Muscle layer of duodenum (tissue), 2 donors: ENCODE measurements at regions not wholly inside any gene's neighbourhood (a gene's known extent, or its start where the extent isn't known, plus 50 kb on each side); places are given as distances from the start of the nearest gene placed in this dataset.

Experiments used
- H3K27ac ChIP-seq: one replicate; pipeline ENCODE4 v1.7.0; 2013; ENCODE audit warnings: mild to moderate bottlenecking, low read length
- H3K27me3 ChIP-seq: one replicate; pipeline ENCODE4 v1.7.0; 2013; ENCODE audit warnings: low read depth, mild to moderate bottlenecking, control low read depth, low read length
- H3K36me3 ChIP-seq, 2 donors: one replicate each; pipeline ENCODE4 v1.7.0; 2013; ENCODE audit warnings: low read length in 2 of 2, control low read depth in 1 of 2, mild to moderate bottlenecking in 1 of 2; ENCODE audit not compliant: insufficient read depth in 2 of 2, control insufficient read depth in 1 of 2
- H3K4me1 ChIP-seq, 2 donors: one replicate each; pipeline ENCODE4 v1.7.0; 2013; ENCODE audit warnings: low read length in 2 of 2, mild to moderate bottlenecking in 2 of 2, control low read depth in 1 of 2, moderate library complexity in 1 of 2; ENCODE audit not compliant: insufficient read depth in 2 of 2, control insufficient read depth in 1 of 2
- H3K4me3 ChIP-seq, 2 donors: one replicate each; pipeline ENCODE4 v1.7.0; 2013; ENCODE audit warnings: low read length in 2 of 2, low read depth in 1 of 2, mild to moderate bottlenecking in 1 of 2
- H3K9me3 ChIP-seq, 2 donors: one replicate each; pipeline ENCODE4 v1.7.0; 2013; ENCODE audit warnings: low read length in 2 of 2, control low read depth in 1 of 2, mild to moderate bottlenecking in 1 of 2; ENCODE audit not compliant: control insufficient read depth in 1 of 2
- donor health status: healthy.

DNA sequence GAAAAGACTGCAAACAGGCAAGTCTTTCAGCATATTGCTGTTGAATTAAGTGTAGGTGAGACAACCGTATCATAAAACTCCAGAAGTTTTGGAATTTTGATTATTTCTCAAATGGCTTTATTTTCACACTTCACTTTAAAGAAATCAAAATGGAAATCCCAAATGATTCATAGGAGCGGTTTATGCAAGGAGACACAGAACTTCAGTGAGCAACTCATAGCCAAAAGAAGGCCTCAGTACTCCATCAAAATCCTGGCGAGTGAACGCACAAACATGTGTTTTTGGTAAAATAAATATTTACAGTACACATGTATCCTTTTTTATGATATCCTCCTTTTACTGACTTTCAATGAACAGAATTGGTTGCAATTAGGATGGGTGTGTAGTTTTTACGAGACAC is 140.4 kb upstream of the APCDD1 start:
- H3K27me3 ChIP-seq, result no peaks in the 10 kb centered on the region
- H3K4me3 ChIP-seq, result no peak overlapping the region
- H3K36me3 ChIP-seq, result no peaks in the 10 kb centered on the region
- no peaks in the 10 kb centered on the region for H3K4me1 ChIP-seq
- no peak overlapping the region for H3K27ac ChIP-seq
- no peaks in the 10 kb centered on the region for H3K9me3 ChIP-seq

DNA sequence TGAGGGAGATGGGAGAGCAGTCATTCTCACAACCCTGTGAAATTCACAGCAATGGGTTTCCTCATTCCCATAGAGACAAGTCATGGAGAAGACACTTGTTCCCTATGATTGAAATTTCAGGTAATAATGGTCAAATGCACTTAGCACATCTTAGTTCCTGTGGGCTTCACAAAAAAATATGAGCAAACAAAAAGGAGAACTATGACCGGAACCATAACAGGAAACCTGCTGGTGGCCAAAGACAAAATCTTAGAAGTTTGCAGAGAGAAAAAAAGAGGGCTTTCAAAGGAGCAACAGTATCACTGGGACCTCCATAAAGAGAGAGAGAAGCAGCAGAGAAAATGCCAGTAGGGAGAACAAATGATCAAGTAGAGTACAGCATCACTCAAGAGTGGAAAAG is 138.9 kb upstream of the APCDD1 start:
- no peaks in the 10 kb centered on the region for H3K36me3 ChIP-seq
- H3K27me3 ChIP-seq, result no peaks in the 10 kb centered on the region
- no peak overlapping the region for H3K27ac ChIP-seq
- H3K4me1 ChIP-seq, result no peaks in the 10 kb centered on the region
- no peaks in the 10 kb centered on the region for H3K9me3 ChIP-seq
- no peak overlapping the region for H3K4me3 ChIP-seq

DNA sequence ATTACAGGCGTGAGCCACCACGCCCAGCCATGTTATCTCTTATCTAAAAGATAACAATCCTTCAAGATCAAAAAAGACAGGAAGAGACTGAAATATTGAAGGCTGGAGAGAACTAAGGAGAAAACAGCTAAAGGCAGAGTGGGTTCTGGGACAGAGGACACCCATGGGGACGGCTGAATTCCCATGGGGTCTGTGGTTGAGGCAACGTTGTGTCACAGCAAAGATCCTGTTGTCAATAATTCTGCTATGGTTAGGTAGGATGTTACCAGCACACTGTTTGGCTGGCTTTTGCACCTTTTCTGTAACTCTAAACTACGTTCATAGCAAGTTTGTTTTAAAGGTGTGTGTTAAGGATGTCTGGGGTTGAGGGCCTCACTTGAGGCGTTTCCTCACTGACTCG is 137.7 kb upstream of the APCDD1 start:
- no peaks in the 10 kb centered on the region for H3K27me3 ChIP-seq
- no peaks in the 10 kb centered on the region for H3K9me3 ChIP-seq
- H3K4me3 ChIP-seq, result no peak overlapping the region
- no peaks in the 10 kb centered on the region for H3K4me1 ChIP-seq
- H3K36me3 ChIP-seq, result no peaks in the 10 kb centered on the region
- no peak overlapping the region for H3K27ac ChIP-seq

DNA sequence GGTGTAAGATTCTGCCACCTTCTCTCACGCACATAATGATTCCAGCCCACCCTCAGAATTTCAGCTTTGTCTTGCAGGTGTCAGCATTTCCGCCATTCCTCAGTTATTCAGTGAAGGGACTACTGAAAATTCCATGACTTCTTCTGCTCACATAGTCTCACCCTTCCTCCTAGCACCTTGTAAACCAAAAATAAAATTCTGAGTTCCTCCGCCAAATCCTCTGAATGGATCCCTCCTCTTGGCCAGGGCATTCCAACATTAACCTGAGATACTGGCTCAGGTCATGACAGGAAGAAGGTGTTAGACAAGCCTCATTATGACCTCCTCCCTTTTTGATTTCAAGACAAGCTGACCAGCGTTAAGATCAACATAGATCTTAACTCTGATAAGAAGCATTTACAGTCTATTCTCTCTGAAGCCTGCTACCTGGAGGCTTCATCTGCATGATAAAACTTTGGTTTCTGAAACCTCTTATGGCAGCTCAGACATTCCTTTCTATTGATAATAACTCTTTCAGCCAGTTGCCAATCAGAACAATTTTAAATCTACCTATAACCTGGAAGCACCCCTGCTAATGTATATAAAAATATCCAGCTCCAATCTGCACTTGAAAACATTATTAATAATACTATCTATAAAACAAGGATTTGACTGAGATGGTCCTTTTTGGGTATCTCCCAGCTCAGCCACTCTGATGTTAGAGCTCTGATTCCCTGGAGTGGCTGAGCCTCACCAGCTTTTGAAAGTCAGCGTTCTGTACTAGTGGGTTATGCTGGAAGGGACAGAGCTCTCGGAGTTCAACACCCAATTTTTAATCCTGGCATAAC is 136.4 kb upstream of the APCDD1 start:
- Histone ChIP-seq H3K36me3 (no peaks in the 10 kb centered on the region), H3K4me1 (no peaks in the 10 kb centered on the region), H3K9me3 (no peaks in the 10 kb centered on the region), H3K4me3 (no peak overlapping the region), H3K27ac (no peak overlapping the region), H3K27me3 (no peaks in the 10 kb centered on the region)

DNA sequence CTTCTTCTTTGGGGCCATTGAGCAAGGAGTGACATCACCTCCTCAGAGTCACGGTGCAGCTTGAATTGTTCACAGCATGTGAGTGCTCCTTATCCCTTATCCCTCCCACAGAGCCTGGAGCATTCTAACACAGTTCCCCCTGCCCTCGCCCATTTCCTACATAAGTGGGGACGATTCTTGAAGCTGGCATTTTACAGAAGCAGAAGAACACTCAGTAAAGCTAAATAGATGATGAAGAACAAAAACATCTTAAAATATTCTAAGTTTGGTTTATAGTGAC is 135.8 kb upstream of the APCDD1 start:
- Histone ChIP-seq H3K4me1 (no peaks in the 10 kb centered on the region), H3K4me3 (no peak overlapping the region), H3K36me3 (no peaks in the 10 kb centered on the region), H3K27ac (no peak overlapping the region), H3K27me3 (no peaks in the 10 kb centered on the region), H3K9me3 (no peaks in the 10 kb centered on the region)

DNA sequence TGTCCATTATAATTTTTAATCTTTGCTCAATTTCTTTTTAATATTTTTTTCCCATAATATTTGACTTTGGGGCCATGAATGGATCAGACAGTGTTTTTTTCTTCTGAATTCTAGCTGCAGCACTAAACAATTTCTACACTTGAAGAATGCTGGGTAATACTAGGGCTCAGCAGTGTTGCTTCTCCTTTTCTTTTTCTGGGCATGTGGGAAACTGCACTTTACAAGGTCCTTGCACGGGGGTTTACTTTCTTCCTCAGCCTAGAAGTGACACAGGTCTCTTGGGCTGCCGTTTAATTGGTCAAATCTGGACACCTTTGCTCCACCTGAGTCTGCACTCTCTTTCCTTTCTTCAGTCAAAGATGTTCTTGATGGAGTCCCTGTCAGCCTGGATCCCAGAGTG is 135.4 kb upstream of the APCDD1 start:
- H3K27me3 ChIP-seq, result no peaks in the 10 kb centered on the region

DNA sequence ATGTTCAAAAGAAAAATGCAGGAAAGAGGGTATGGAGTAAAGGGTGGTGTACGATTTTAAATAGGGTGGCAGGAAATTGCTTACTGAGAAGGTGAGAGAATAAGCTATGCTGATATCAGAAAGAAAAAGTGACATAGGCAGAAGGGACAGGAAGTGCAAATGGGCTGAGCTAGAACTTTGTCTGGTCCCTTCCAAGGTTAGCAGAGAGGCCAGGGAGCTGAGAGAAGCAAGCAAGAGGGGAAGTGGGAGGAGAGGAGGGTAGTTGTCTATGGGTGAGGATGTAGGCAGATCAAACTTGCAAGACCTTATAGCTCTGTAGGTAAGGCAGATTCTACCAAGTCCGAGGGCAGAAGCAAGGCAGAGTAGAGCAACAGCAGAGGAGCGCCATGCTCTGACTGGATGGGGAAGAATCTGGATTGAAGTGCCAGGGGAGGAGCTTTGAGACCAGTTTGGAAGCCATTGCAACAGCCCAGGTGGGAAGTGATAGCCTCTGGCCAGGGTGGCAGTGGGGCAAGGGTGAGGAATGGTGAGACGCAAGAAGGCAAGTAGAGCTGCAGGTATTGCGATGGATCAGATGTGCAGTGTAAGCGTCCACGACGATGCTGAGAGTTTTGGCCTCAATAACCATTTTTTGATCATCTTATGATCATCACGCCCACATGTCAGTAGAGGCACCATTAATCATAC is 134.4 kb upstream of the APCDD1 start:
- no peaks in the 10 kb centered on the region for H3K36me3 ChIP-seq
- H3K4me3 ChIP-seq, result no peak overlapping the region
- H3K9me3 ChIP-seq, result no peaks in the 10 kb centered on the region
- no peaks in the 10 kb centered on the region for H3K4me1 ChIP-seq
- no peak overlapping the region for H3K27ac ChIP-seq
- H3K27me3 ChIP-seq, result no peaks in the 10 kb centered on the region

More for the DNA sequence above, 135.4 kb upstream of the APCDD1 start:
- H3K4me1 ChIP-seq, result no peaks in the 10 kb centered on the region
- H3K4me3 ChIP-seq, result no peak overlapping the region
- H3K9me3 ChIP-seq, result no peaks in the 10 kb centered on the region
- no peak overlapping the region for H3K27ac ChIP-seq
- no peaks in the 10 kb centered on the region for H3K36me3 ChIP-seq

DNA sequence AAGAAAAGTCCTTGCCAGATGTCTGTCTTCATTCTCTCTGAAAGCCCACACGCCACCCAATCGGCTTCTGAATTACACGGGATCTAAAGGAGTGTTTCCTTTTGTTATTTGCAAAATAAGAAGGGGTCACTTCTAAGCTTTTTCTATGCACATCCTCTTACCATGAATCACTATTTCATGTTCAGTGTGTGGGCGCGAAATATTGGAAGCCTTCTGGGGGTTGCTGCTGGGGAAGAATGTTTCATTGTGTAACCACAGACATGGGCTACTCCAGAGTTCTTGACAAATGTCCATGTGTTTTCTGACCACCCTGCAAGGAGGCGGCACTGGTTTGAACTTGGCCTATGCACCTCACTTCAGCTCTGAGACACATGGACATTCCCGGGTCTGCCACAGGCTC is 133.6 kb upstream of the APCDD1 start:
- no peak overlapping the region for H3K4me3 ChIP-seq
- H3K9me3 ChIP-seq, result no peaks in the 10 kb centered on the region

DNA sequence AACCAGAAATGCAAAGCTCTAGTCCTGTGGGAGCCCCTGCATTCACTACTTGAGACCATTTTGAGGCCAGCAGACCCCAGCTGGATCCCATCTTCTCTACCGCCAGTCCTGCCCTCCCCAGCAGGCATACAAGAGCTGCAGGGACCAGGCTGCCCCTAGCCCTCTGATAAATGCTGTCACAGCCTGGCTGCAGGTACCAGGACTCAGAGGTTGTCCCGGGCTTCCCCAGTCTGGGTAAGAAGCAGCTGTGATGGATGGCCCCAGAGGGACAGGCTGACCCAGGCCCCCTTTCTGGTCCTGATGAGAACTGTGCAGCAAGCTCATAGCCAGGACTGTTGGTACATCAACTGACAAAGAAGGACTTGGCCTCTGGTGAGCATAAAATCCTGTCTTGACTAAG is 132.9 kb upstream of the APCDD1 start:
- Histone ChIP-seq H3K4me1 (no peaks in the 10 kb centered on the region), H3K36me3 (no peaks in the 10 kb centered on the region), H3K27ac (no peak overlapping the region), H3K9me3 (no peaks in the 10 kb centered on the region), H3K4me3 (no peak overlapping the region), H3K27me3 (no peaks in the 10 kb centered on the region)

More for the DNA sequence above, 133.6 kb upstream of the APCDD1 start:
- Histone ChIP-seq H3K4me1 (no peaks in the 10 kb centered on the region), H3K27me3 (no peaks in the 10 kb centered on the region), H3K27ac (no peak overlapping the region), H3K36me3 (no peaks in the 10 kb centered on the region)

DNA sequence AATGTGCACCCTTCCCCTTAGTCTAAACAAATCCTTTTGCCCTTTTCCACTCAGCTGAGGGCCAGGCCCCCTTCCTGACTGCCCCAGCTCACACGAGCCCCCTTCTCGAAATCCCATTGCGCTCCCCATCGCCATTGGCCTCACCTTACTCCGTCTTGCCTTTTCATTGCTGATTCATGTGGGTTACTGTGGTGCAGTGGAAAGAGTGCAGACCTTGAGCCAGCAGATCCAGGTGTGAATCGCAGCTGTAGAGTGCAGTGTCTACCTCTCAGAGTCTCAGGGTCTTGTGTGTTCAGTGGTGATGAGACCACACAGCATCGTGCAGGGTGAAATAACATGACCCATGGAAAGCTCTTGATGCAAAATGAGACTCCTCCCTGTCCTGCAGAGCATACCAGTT is 132.4 kb upstream of the APCDD1 start:
- H3K27me3 ChIP-seq, result no peaks in the 10 kb centered on the region
- H3K27ac ChIP-seq, result no peak overlapping the region
- H3K4me3 ChIP-seq, result no peak overlapping the region
- no peaks in the 10 kb centered on the region for H3K4me1 ChIP-seq
- H3K36me3 ChIP-seq, result no peaks in the 10 kb centered on the region
- no peaks in the 10 kb centered on the region for H3K9me3 ChIP-seq

DNA sequence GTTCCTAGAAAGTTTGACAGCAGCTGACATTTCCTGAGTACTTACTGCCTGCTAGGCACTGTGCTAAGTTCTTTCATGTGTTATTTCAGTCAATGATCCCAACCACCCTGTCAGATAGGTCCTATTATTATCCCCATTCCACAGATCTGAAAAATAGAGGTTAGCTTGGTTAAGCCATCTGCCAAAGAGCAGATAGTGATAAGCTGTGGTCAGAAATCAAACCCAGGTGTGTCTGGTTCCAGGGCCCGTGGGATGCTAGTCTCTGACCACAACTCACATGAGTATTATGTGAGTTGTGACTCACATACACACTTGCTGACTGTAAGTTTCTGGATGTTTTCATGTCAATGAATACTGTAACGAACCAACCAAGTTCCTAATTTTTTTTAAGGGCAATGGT is 132.0 kb upstream of the APCDD1 start:
- no peak overlapping the region for H3K27ac ChIP-seq
- H3K36me3 ChIP-seq, result no peaks in the 10 kb centered on the region
- H3K9me3 ChIP-seq, result no peaks in the 10 kb centered on the region
- no peaks in the 10 kb centered on the region for H3K4me1 ChIP-seq
- H3K27me3 ChIP-seq, result no peaks in the 10 kb centered on the region
- H3K4me3 ChIP-seq, result no peak overlapping the region

DNA sequence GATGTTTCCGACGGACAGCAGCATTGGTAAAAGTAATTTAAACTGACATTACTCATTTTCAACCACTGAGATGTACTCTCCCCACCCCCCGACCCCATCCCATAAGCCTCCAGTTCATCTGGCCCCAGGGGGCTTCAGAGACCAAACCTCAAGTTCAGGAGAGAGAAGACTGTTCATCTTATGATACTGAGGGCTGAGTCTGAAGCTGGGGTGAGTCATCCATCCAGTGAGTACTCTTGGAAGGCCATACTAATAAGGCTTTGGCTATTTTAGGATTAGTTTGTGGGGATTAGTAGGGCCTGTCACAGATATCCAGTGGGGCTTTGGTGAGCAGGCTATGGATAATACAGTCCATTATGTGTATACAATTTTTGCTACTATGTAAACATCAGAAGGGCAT is 125.3 kb upstream of the APCDD1 start:
- no peaks in the 10 kb centered on the region for H3K4me1 ChIP-seq
- H3K4me3 ChIP-seq, result no peak overlapping the region

More for the DNA sequence above, 125.3 kb upstream of the APCDD1 start:
- Histone ChIP-seq H3K27me3 (no peaks in the 10 kb centered on the region), H3K9me3 (no peaks in the 10 kb centered on the region), H3K36me3 (no peaks in the 10 kb centered on the region), H3K27ac (no peak overlapping the region)
